ENCODE measurements at regions not wholly inside any gene's neighbourhood (a gene's known extent, or its start where the extent isn't known, plus 50 kb on each side); places are given as distances from the start of the nearest gene placed in this dataset.

GRCh38 chrX:68897118-68897945, 68.5 kb downstream of the EFNB1 start:
- Histone ChIP-seq H3K4me3 (IDR thresholded peaks at IDR 0.05; ENCODE audit: insufficient read depth, low read depth, low read length) (no peak overlapping the region), H3K27me3 (ENCODE audit: insufficient read depth, low read depth) (no peaks in the 10 kb centered on the region), H3K9ac (no peak overlapping the region), H3K79me2 (ENCODE audit: insufficient read depth, low read depth) (no peaks in the 10 kb centered on the region), H4K20me1 (ENCODE audit: insufficient read depth) (no peaks in the 10 kb centered on the region), H3K27ac (no peak overlapping the region), H3K4me2 (no peak overlapping the region), H2AFZ (ENCODE audit: low read depth) (no peak overlapping the region), H3K36me3 (ENCODE audit: insufficient read depth) (no peaks in the 10 kb centered on the region), H3K4me1 (ENCODE audit: low read depth, poor library complexity, severe bottlenecking) (no peaks in the 10 kb centered on the region)
- TF ChIP-seq CTCF (conservative IDR thresholded peaks at IDR 0.05; ENCODE audit: low read depth, low read length) = no peak

GRCh38 chrX:68896581-68896980, 67.8 kb downstream of the EFNB1 start:
- Histone ChIP-seq H3K27me3 (ENCODE audit: insufficient read depth, low read depth) (no peaks in the 10 kb centered on the region), H4K20me1 (ENCODE audit: insufficient read depth) (no peaks in the 10 kb centered on the region), H3K4me2 (no peak overlapping the region), H2AFZ (ENCODE audit: low read depth) (no peak overlapping the region), H3K27ac (no peak overlapping the region), H3K36me3 (ENCODE audit: insufficient read depth) (no peaks in the 10 kb centered on the region), H3K9ac (no peak overlapping the region), H3K79me2 (ENCODE audit: insufficient read depth, low read depth) (no peaks in the 10 kb centered on the region), H3K4me3 (IDR thresholded peaks at IDR 0.05; ENCODE audit: insufficient read depth, low read depth, low read length) (no peak overlapping the region), H3K4me1 (ENCODE audit: low read depth, poor library complexity, severe bottlenecking) (no peaks in the 10 kb centered on the region)
- no peak for TF ChIP-seq CTCF (conservative IDR thresholded peaks at IDR 0.05; ENCODE audit: low read depth, low read length)

- no peaks in the 10 kb centered on the region for H3K79me2 ChIP-seq (ENCODE audit: insufficient read depth, low read depth)
- H3K4me3 ChIP-seq (IDR thresholded peaks at IDR 0.05; ENCODE audit: insufficient read depth, low read depth, low read length) = no peak overlapping the region
- TF ChIP-seq CTCF (conservative IDR thresholded peaks at IDR 0.05; ENCODE audit: low read depth, low read length) = no peak
- no peaks in the 10 kb centered on the region for H3K4me1 ChIP-seq (ENCODE audit: low read depth, poor library complexity, severe bottlenecking)
- H3K9ac ChIP-seq = no peak overlapping the region
- no peak overlapping the region for H2AFZ ChIP-seq (ENCODE audit: low read depth)
- no peaks in the 10 kb centered on the region for H3K27me3 ChIP-seq (ENCODE audit: insufficient read depth, low read depth)
- no peaks in the 10 kb centered on the region for H4K20me1 ChIP-seq (ENCODE audit: insufficient read depth)
- H3K27ac ChIP-seq = no peak overlapping the region
- no peak overlapping the region for H3K4me2 ChIP-seq
- H3K36me3 ChIP-seq (ENCODE audit: insufficient read depth) = no peaks in the 10 kb centered on the region
These were observed 67.0 kb downstream of the EFNB1 start for GRCh38 chrX:68895778-68896177.

GRCh38 chrX:68895341-68895755, 66.5 kb downstream of the EFNB1 start:
- Histone ChIP-seq H3K9ac (no peak overlapping the region), H3K79me2 (ENCODE audit: insufficient read depth, low read depth) (no peaks in the 10 kb centered on the region), H3K27ac (no peak overlapping the region), H3K27me3 (ENCODE audit: insufficient read depth, low read depth) (no peaks in the 10 kb centered on the region), H4K20me1 (ENCODE audit: insufficient read depth) (no peaks in the 10 kb centered on the region), H3K4me1 (ENCODE audit: low read depth, poor library complexity, severe bottlenecking) (no peaks in the 10 kb centered on the region), H2AFZ (ENCODE audit: low read depth) (no peak overlapping the region), H3K4me3 (IDR thresholded peaks at IDR 0.05; ENCODE audit: insufficient read depth, low read depth, low read length) (no peak overlapping the region), H3K36me3 (ENCODE audit: insufficient read depth) (no peaks in the 10 kb centered on the region), H3K4me2 (no peak overlapping the region)
- TF ChIP-seq CTCF (conservative IDR thresholded peaks at IDR 0.05; ENCODE audit: low read depth, low read length) = no peak

All from KMS-11 (cell line).